Thyroid gland (tissue), 4 donors: ENCODE measurements at regions not wholly inside any gene's neighbourhood (a gene's known extent, or its start where the extent isn't known, plus 50 kb on each side); places are given as distances from the start of the nearest gene placed in this dataset.
"Not testable (repeated sequence)": the region's sequence is repeated elsewhere in the genome, so short reads cannot be mapped to it uniquely, and the experiment has no call there.

Experiments used
- POLR2A ChIP-seq, 2 donors: fragments of 450-650 bp; IDR thresholded peaks; one replicate each; pipeline ENCODE4 v1.6.1; 2017; ENCODE audit warnings: antibody characterized with exemption in 2 of 2, mild to moderate bottlenecking in 2 of 2, moderate library complexity in 1 of 2
- TF ChIP-seq, protein P1 (sequence below), 6 experiments: fragments of 200-600 bp in 3 of 6; fragments of 450-650 bp in 3 of 6; sonication (generic) in 3 of 6; IDR thresholded peaks; one replicate each; pipeline ENCODE4 v1.5.1; 2016 to 2019; ENCODE audit warnings: antibody characterized with exemption in 6 of 6, mild to moderate bottlenecking in 2 of 6, inconsistent platforms in 1 of 6, moderate library complexity in 1 of 6

DNA sequence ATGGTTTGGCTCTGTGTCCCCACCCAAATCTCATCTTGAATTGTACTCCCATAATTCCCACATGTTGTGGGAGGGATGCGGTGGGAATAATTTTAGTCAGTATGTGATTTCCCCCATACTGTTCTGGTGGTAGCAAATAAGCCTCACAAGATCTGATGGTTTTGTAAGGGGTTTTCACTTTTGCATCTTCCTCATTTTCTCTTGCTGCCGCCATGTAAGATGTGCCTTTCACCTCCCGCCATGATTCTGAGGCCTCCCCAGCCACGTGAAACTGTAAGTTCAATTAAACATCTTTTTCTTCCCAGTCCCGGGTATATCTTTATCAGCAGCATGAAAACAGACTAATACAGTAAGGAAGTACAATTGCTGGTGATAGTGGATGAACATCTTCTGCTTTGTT is 269.9 kb upstream of the NR2F2 start:
- TF ChIP-seq, protein P1, sequence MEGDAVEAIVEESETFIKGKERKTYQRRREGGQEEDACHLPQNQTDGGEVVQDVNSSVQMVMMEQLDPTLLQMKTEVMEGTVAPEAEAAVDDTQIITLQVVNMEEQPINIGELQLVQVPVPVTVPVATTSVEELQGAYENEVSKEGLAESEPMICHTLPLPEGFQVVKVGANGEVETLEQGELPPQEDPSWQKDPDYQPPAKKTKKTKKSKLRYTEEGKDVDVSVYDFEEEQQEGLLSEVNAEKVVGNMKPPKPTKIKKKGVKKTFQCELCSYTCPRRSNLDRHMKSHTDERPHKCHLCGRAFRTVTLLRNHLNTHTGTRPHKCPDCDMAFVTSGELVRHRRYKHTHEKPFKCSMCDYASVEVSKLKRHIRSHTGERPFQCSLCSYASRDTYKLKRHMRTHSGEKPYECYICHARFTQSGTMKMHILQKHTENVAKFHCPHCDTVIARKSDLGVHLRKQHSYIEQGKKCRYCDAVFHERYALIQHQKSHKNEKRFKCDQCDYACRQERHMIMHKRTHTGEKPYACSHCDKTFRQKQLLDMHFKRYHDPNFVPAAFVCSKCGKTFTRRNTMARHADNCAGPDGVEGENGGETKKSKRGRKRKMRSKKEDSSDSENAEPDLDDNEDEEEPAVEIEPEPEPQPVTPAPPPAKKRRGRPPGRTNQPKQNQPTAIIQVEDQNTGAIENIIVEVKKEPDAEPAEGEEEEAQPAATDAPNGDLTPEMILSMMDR (IDR thresholded peaks at IDR 0.05) = not testable (repeated sequence)
- TF ChIP-seq POLR2A (IDR thresholded peaks at IDR 0.05) = not testable (repeated sequence)
